ENCODE measurements at regions not wholly inside any gene's neighbourhood (a gene's known extent, or its start where the extent isn't known, plus 50 kb on each side); places are given as distances from the start of the nearest gene placed in this dataset.

GRCh38 chrX:7223271-7223670 is 75.3 kb upstream of the PUDP start:
- TF ChIP-seq CTCF (conservative IDR thresholded peaks at IDR 0.05) (no peak), EZH2 (IDR thresholded peaks at IDR 0.05; ENCODE audit: low read depth) (no peak)
